NCI-H128 (cell line): ENCODE measurements at regions not wholly inside any gene's neighbourhood (a gene's known extent, or its start where the extent isn't known, plus 50 kb on each side); places are given as distances from the start of the nearest gene placed in this dataset.

Experiments
- DNase-seq: peaks from one replicate; lab custom pipeline; 2025; ENCODE audit not compliant: unreplicated experiment; lab: John Stamatoyannopoulos, UW

DNA sequence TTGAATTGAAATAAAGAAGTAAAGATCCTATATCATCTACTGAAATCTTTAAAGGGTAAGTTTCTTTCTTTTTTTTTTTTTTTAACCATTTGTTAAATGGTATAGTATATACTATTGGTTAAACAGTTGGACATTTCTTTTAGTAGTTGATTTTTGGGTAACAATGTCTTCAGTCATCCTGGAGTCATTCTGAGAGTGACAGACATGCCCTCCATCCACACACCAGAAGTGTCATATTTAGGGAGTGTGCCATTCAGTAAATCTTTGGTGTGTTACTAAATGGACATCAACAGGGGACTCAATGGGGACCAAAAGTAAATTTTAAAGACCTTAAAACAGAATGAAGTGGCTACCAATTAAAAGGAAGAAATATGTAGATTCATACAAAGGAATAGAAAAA lies 50.8 kb upstream of the SLC39A10 start:
- no peak for DNase-seq

- DNase-seq: no peak
These were observed 52.3 kb upstream of the SLC39A10 start for GRCh38 chr2:195604706-195605105.

- DNase-seq: no peak
These were observed 53.0 kb upstream of the SLC39A10 start for GRCh38 chr2:195603998-195604397.

DNA sequence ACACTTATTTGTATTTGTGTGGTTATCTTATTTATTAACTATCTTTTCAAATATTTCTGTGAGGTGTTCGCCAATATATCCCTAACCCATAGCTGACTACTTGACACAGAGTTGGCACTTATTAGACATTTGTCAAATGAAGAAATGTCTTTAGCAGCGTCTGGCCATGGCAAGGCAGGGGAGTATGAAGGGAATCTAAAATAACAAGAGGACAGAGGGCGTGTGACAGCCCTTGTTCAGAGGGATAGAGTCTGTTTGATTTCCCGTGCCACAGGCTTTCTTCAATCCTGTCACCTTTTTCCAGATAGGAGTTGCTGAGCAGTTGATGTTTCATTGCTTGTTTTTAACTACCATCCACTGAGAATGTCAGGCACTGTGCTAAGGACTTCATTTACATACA lies 53.6 kb upstream of the SLC39A10 start:
- DNase-seq: no peak

- DNase-seq: no peak
These were observed 54.3 kb upstream of the SLC39A10 start for GRCh38 chr2:195602687-195603086.

GRCh38 chr2:195601361-195601760 lies 55.7 kb upstream of the SLC39A10 start:
- no peak for DNase-seq

DNA sequence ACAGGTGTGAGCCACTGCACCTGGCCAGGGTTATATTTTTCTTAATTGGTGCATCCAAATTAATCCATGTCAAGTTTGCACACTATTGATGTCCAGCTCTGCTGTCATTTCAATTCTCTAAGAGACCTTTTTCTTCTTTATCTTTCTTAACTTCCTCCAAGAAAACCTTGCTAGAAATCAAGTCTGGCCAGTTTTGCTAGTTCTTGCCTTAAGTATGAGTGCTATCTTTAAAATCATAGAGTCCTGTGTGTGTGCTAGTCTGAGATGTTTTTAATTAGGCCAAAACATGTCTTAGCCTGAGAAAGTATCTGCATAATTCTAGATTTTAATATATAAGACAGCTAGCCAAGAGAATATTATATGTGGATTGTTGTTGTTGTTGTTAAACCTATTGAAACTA lies 56.2 kb upstream of the SLC39A10 start:
- no peak for DNase-seq

GRCh38 chr2:195596840-195597239 lies 60.2 kb upstream of the SLC39A10 start:
- DNase-seq: no peak

- DNase-seq: no peak
These were observed 61.2 kb upstream of the SLC39A10 start for GRCh38 chr2:195595825-195596224.

DNA sequence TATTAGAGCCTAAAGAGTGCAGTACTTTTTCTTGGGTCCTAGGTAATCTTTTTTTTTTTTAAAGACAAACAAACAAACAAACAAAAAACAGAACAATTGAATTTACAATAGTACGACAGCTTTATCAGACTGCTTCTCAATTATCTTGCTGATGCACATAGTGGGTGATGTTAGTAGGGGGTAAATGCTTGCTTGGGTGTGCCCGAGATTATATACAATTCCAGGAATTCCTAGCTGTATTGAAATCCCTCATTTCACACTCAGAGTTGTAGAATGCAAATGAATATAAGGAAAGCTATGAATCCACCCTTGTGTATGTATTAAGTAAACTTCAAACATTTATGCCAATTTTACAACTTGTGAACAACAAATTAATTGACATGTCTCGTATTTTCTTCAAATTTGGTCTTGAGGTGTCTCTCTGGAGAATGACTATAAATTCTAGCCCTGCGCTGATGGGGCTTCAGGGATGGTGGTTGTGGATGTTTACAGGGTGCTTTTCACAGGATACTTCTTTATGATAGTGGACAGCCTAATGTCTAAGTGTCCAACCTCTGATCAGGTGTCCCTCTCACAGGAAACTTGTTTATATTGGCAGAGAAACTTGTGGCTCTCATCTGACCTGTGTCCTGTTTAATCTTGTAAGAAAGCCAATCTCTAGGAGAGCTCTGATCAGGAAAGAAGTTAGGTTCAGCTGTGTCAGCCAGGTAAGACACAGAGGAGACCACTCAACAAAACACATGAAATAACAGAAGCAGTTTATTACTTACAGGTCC lies 61.9 kb upstream of the SLC39A10 start:
- DNase-seq: no peak

- DNase-seq: no peak
These were observed 62.8 kb upstream of the SLC39A10 start for GRCh38 chr2:195594248-195594647.

DNA sequence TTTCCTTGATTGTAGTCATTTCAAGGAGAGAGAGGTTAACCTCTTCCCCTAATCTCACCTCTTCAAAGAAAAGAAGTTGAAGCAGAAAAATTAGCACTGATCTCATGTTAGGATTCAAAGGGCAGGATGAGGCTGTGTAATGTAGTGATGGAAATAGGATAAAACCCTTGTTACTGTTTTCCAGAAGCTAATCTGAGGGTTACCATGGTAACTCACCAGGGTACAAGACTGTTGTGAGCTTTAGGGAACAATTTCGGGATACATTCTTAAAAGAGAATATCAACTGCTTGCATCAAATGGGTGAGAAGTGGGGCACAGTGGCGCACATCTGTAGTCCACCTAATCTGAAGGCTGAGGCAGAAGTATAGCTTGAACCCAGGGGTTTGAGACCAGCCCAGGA lies 64.9 kb upstream of the SLC39A10 start:
- no peak for DNase-seq

- no peak for DNase-seq
These were observed 66.2 kb upstream of the SLC39A10 start for GRCh38 chr2:195590861-195591205.

- no peak for DNase-seq
These were observed 66.7 kb upstream of the SLC39A10 start for GRCh38 chr2:195590199-195590860.

- no peak for DNase-seq
These were observed 69.1 kb upstream of the SLC39A10 start for GRCh38 chr2:195587966-195588365.

DNA sequence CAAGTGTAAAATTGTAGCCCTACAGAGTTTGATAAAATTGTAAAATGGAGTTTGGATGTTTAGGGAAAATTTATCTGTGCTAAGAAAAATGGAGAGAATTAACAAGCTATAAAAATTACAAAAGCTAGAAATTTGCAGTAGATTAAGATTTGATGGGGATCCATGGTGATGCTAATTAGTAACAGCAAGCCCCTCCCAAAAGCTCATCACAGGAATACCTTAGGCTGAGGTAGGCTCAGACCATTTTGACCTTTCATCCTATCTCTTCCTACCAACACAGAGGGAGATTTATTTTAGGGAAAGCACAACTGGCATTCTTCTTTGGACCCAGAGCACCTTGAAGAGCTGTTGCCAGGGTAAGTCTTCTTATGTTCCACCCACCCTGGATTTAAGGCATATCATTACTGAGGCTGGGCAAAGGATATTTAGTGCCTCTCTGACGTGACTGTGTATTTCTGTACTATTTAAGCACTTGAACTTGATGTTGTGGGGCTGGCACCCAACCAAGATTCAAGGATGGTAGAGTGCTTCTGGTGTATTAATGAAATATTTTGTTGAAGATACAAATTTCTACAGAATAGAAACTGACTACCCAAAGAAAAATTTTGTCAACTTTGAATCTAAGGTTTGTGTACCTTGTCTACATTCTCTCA lies 70.8 kb upstream of the SLC39A10 start:
- DNase-seq: no peak

- no peak for DNase-seq
These were observed 74.8 kb upstream of the SLC39A10 start for GRCh38 chr2:195582188-195582587.

- no peak for DNase-seq
These were observed 77.1 kb upstream of the SLC39A10 start for GRCh38 chr2:195579776-195580555.

DNA sequence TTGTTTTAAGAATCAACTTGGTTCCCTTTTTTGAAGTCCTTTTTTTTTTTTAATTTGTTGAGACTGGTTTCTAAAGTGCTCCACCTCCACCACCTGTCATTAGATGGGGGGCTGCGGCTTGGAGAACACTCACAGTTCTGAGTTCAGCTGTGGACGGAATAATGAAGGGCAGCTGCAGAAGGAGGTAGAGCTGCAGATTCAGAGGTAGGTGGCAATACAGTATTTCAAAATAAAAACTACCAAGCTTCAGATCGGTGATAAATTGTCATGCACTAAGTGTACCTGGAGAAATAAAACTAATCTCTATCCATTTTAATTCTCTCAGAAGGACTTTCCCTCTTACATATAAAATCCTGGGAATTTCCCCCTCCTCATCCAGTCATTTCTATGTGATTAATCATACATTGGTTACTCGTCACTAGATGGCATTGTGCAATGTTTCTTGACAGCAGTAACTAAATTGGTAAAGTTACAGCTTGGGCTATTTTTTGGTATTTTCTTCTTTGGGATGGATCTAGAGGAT lies 81.1 kb upstream of the SLC39A10 start:
- DNase-seq: no peak

DNA sequence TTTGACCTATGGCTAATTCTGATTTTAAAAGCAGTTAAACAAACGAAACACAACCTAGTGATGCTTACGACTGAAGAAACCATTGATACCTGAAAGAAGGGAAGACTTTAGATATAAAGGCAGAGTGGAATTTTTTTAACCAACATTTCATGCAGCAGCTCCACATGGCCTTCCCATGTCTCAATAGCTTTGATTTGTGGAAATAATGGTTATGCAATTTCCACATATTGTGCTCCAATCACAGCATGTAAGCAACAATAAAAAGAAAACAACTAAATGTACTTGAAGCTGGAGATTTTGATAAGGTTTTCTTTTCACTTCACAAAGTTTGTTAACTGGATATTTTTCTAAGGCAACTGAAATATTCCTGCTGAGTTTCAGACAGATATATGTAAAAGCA lies 82.0 kb upstream of the SLC39A10 start:
- no peak for DNase-seq

DNA sequence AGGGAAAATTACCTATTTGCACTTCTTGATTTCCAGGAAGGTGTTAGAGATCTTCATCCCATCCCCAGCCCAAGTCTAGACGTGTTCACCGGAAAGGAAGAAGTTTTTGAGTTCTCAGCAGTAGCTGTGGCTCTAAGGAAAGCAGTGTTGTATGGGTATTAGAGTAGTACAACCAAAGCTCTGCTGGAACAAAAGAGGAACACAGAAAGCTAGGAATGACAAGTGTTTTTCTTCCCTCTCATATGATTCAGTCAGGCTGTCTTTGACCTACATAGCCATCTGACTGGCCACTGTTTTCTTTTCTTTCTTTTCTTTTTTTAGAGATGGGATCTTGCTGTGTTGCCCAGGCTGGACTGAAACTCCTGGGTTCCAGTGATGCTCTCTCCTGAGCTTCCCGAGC lies 82.7 kb upstream of the SLC39A10 start:
- DNase-seq: no peak
